ENCODE measurements at regions not wholly inside any gene's neighbourhood (a gene's known extent, or its start where the extent isn't known, plus 50 kb on each side); places are given as distances from the start of the nearest gene placed in this dataset.

GRCh38 chr2:89851583-89851905 lies 1160.1 kb downstream of the RPIA start:
- TF ChIP-seq CTCF (IDR thresholded peaks at IDR 0.05), result no peak
- TF ChIP-seq POLR2AphosphoS5 (IDR thresholded peaks at IDR 0.05), result no peak

Data from suprapubic skin (tissue), 3 donors.